Fibroblast of the aortic adventitia (primary cell): ENCODE measurements at regions not wholly inside any gene's neighbourhood (a gene's known extent, or its start where the extent isn't known, plus 50 kb on each side); places are given as distances from the start of the nearest gene placed in this dataset.
"Not testable (repeated sequence)": the region's sequence is repeated elsewhere in the genome, so short reads cannot be mapped to it uniquely, and the experiment has no call there.

Experiments
- DNase-seq: peaks from one replicate; pipeline ENCODE4 v3.0.0-alpha.2; 2010; ENCODE audit warnings: low read depth
- H3K4me3 ChIP-seq: 2 replicates; pipeline ENCODE4 v1.5.1; 2011; ENCODE audit warnings: low read depth, mild to moderate bottlenecking, control low read depth, low read length, moderate library complexity
- TF ChIP-seq, protein P1 (sequence below): IDR thresholded peaks from 2 replicates; pipeline ENCODE4 v1.5.1; 2011; ENCODE audit warnings: mild to moderate bottlenecking, low read length, control low read depth, inconsistent platforms; ENCODE audit not compliant: insufficient read depth

DNA sequence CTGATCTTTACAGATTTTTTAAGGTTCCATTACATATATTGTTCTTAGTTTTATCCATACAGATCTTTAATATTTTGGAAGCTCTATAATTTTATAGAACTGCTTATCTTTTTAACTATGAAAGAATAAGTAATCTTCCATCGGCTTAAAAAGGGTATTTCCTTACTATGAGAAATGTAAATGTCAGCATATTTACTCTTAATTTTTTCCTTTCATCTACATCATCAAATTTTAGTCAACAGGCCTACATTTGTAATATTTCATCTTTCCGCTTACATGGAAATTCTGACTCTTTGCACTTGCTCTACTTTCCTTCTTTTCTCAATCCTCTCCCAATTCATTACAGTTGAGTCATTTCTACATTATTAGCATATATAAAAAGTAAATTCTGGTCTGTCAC, 111.3 kb upstream of the GOLGA6L6 start:
- TF ChIP-seq, protein P1, sequence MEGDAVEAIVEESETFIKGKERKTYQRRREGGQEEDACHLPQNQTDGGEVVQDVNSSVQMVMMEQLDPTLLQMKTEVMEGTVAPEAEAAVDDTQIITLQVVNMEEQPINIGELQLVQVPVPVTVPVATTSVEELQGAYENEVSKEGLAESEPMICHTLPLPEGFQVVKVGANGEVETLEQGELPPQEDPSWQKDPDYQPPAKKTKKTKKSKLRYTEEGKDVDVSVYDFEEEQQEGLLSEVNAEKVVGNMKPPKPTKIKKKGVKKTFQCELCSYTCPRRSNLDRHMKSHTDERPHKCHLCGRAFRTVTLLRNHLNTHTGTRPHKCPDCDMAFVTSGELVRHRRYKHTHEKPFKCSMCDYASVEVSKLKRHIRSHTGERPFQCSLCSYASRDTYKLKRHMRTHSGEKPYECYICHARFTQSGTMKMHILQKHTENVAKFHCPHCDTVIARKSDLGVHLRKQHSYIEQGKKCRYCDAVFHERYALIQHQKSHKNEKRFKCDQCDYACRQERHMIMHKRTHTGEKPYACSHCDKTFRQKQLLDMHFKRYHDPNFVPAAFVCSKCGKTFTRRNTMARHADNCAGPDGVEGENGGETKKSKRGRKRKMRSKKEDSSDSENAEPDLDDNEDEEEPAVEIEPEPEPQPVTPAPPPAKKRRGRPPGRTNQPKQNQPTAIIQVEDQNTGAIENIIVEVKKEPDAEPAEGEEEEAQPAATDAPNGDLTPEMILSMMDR: no peak
- H3K4me3 ChIP-seq: no peak overlapping the region
- no peak for DNase-seq

DNA sequence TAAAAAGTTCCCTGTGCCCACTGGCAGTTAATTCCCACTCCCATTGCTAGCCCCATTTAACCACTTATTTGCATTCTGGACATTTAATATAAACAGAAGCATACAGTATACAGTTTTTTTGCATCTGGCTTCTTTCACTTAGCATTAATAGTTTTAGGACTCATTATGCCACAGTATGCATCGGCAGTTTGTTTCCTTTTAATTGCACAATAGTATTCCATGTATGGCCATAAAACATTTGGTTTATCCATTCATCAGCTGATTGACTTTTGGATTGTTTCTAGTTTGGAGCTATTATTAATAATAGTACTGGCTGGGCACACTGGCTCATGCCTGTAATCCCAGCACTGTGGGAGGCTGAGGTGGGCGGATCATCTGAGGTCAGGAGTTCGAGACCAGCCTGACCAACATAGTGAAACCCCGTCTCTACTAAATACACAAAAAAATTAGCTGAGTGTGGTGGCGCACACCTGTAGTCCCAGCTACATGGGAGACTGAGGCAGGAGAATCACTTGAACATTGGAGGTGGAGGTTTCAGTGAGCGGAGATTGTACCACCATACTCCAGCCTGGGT, 106.9 kb upstream of the GOLGA6L6 start:
- DNase-seq: not testable (repeated sequence)

DNA sequence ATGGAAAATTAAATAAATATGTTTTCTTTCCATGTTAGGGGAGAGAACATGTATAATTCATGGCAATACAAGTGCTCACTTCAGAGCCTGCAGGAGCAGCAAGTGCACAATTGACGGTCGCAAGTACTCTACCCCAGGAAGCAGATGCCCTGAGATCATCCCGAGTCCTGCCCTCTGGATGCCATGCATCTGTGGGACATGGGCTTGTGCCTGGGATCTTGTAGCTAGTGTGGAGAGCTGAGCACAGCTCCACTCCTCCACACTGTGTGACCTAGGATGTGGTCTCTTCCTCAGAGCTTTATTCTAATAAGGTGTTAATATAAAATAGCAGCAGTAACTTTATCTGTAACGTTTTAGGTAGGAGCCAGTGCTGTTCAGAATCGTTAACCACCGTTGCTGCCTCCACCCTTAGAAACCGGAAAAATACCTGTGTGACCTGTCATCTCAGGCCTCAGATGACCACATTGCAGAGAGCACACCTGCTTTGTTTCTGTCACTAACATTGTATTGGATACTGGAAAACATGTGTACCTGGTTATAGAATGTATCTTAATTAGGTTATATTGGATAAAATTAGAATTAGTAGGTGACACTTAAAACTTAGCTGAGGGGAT, 105.0 kb upstream of the GOLGA6L6 start:
- TF ChIP-seq, protein P1: no peak
- DNase-seq: no peak
- no peak overlapping the region for H3K4me3 ChIP-seq

More for the DNA sequence above, 106.9 kb upstream of the GOLGA6L6 start:
- H3K4me3 ChIP-seq: not testable (repeated sequence)

DNA sequence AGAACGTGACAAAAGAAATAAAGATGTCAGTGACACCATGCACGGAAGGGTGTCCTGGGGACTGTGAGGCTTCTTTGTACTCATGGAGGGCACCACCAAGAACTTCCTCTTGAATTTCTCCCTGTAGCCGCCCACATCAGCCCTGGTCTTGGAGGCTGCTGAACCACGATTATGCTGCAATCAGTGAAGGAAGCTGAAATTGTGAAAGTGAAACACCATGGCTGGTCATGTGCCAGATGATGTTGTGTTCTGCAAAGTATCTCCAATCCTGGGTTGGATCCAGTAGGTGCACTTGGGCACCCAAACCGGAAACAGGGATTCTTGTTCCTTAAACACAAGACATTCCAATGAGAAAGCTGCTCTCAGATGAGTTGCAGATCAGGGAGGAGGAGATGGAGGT, 104.4 kb upstream of the GOLGA6L6 start:
- no peak overlapping the region for H3K4me3 ChIP-seq
- DNase-seq: peak; percentile 4
- TF ChIP-seq, protein P1: no peak

DNA sequence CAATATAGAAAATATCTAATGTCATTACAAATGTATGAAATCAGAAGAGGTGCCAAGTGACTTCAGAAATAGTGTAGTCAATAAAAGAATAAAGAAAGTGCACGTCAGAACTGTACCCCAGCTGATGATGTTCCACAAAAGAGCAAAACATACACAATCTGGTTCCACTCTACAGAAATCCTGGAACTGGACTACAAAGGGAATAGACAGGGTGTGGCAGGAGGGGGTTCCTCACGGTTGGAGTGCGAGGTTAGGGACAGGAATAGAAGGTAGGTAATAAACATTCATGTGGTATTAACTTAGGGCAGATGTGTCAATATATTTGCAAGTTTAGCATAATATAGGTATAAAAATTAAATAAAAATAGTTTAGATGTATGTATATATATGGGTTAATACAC, 103.3 kb upstream of the GOLGA6L6 start:
- TF ChIP-seq, protein P1: no peak
- DNase-seq: no peak
- no peak overlapping the region for H3K4me3 ChIP-seq

DNA sequence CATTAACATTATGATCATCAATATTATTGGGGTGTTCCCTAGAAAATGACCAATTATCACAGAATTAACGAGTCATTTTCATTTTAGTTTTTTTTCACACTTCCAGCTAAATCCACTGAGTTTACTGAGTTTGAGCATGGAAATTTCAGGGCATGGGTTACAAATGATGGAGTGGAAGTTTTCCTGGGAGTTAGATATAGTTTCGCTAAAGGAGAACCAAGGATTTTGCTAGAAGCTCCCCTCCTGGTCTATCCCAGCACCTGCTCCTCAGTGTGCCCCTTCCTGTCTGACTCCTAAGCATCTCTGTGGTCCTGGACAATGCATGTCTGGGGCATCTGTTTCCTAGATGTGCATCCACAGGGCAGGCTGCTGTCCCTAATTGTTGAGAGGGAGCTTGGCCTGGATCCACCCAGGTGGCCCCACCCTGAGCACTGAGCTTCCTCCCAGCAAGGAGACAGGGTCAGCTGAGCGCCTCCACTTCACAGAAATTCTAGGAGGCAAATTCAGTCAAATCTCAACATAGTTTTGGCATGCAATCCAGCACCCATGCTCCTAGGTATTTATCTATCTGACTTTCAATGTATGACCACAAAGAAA, 102.3 kb upstream of the GOLGA6L6 start:
- DNase-seq: no peak
- TF ChIP-seq, protein P1: no peak
- H3K4me3 ChIP-seq: no peak overlapping the region

DNA sequence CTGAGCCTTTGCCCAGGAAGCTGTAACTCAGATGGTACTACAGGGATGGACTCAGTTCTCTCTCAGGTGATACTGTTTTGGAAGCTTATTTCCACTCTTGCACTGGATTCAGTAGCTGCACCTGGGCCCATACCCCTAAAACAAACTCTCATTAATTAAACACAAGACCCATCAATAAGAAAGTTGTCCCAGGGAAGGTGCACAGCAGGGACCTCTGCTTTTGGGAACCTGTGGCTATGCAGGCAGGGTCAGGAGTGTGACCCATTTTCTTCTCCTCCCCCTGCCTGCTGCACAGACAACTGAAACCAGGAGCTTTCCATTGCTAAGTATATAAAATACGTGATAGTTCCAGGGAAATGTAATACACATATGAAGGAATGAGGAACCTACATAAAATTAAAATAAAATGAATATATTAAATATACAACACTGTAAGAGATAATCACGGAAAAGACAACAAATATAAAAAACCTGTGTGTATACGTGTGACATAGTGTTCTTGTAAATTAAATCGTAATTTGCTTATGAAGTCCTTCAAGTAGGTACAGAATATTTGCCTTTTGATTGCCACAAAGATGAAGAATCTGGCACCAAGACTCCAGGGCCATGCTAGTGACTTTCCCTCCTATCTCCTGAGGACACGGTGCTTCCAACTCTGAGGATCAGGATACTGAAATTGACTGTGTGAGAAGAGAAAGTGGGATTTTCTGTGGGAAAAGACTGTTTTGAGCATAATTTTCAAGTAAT, 101.6 kb upstream of the GOLGA6L6 start:
- no peak overlapping the region for H3K4me3 ChIP-seq
- TF ChIP-seq, protein P1: no peak
- DNase-seq: no peak
